CD14-positive monocyte (primary cell): ENCODE measurements at regions not wholly inside any gene's neighbourhood (a gene's known extent, or its start where the extent isn't known, plus 50 kb on each side); places are given as distances from the start of the nearest gene placed in this dataset.

ENCODE experiments used
- DNase-seq, 3 donors: peaks; one replicate each; pipeline ENCODE4 v3.0.0-alpha.2; 2011 to 2022
- H2AFZ ChIP-seq: 2 replicates; pipeline ENCODE4 v1.6.0; 2012; ENCODE audit warnings: mild to moderate bottlenecking, low read depth, low read length, inconsistent platforms; ENCODE audit not compliant: insufficient read depth, poor library complexity, severe bottlenecking
- H3K27ac ChIP-seq, 2 donors: 1 replicate in 1 of 2; 2 replicates in 1 of 2; pipeline ENCODE4 v1.5.1; 2012 to 2013; ENCODE audit warnings: low read length in 2 of 2, control low read depth in 1 of 2, inconsistent platforms in 1 of 2, low read depth in 1 of 2, mild to moderate bottlenecking in 1 of 2
- H3K27me3 ChIP-seq, 2 donors: one replicate each; pipeline versions ENCODE4 v1.6.0 to v1.6.1; 2011 to 2013; ENCODE audit warnings: low read length in 2 of 2; ENCODE audit not compliant: control insufficient read depth in 2 of 2, insufficient read depth in 2 of 2
- H3K36me3 ChIP-seq, 2 donors: replicated peaks in 1 of 2; 1 replicate in 1 of 2; 2 replicates in 1 of 2; pipeline versions ENCODE4 v1.5.1 to v1.6.1; 2012 to 2013; ENCODE audit warnings: low read length in 2 of 2, control low read depth in 1 of 2, inconsistent platforms in 1 of 2, mild to moderate bottlenecking in 1 of 2; ENCODE audit not compliant: insufficient read depth in 2 of 2, control insufficient read depth in 1 of 2
- H3K4me1 ChIP-seq, 2 donors: 1 replicate in 1 of 2; 2 replicates in 1 of 2; pipeline versions ENCODE4 v1.5.1 to v1.6.1; 2012 to 2013; ENCODE audit warnings: low read length in 2 of 2, control low read depth in 1 of 2, inconsistent platforms in 1 of 2, mild to moderate bottlenecking in 1 of 2, moderate library complexity in 1 of 2; ENCODE audit not compliant: insufficient read depth in 2 of 2, control insufficient read depth in 1 of 2
- H3K4me2 ChIP-seq: replicated peaks from 2 replicates; pipeline ENCODE3; 2012; ENCODE audit warnings: low read length, moderate library complexity, mild to moderate bottlenecking; ENCODE audit not compliant: poor library complexity, severe bottlenecking; ENCODE audit errors: extremely low read depth
- H3K4me3 ChIP-seq, 3 experiments: fragments of 200-600 bp in 1 of 3; sonication (generic) in 1 of 3; replicated peaks in 1 of 3; 1 replicate in 2 of 3; 2 replicates in 1 of 3; pipeline ENCODE4 v1.5.1; 2011 to 2013; ENCODE audit warnings: low read length in 3 of 3, mild to moderate bottlenecking in 3 of 3, control low read depth in 2 of 3, low read depth in 2 of 3, inconsistent platforms in 1 of 3, moderate library complexity in 1 of 3
- H3K79me2 ChIP-seq: 2 replicates; pipeline ENCODE4 v1.6.0; 2012; ENCODE audit warnings: mild to moderate bottlenecking, control low read depth, inconsistent platforms, low read length, moderate library complexity; ENCODE audit not compliant: insufficient read depth
- H3K9ac ChIP-seq: 2 replicates; pipeline ENCODE4 v1.6.0; 2017; ENCODE audit warnings: low read length, mild to moderate bottlenecking; ENCODE audit not compliant: insufficient read depth, poor library complexity, severe bottlenecking
- H3K9me3 ChIP-seq, 2 donors: replicated peaks in 1 of 2; 1 replicate in 1 of 2; 2 replicates in 1 of 2; pipeline versions ENCODE4 v1.5.1 to v1.6.1; 2012 to 2013; ENCODE audit warnings: low read length in 2 of 2, control low read depth in 1 of 2; ENCODE audit not compliant: control insufficient read depth in 1 of 2, insufficient read depth in 1 of 2
- H4K20me1 ChIP-seq: 2 replicates; pipeline ENCODE4 v1.6.0; 2012; ENCODE audit warnings: mild to moderate bottlenecking, low read length, control low read depth, moderate library complexity; ENCODE audit not compliant: insufficient read depth
- H3K27ac Mint-ChIP-seq, 7 donors: one replicate each; pipeline ENCODE4 v1.8.0; 2020; ENCODE audit warnings: mild to moderate bottlenecking in 7 of 7, mixed read lengths in 7 of 7, moderate library complexity in 6 of 7, inconsistent platforms in 2 of 7
- H3K27me3 Mint-ChIP-seq, 3 donors: one replicate each; pipeline ENCODE4 v1.8.0; 2021 to 2022; ENCODE audit warnings: low read depth in 3 of 3, mild to moderate bottlenecking in 3 of 3, mixed read lengths in 3 of 3, moderate library complexity in 3 of 3, inconsistent platforms in 1 of 3
- H3K36me3 Mint-ChIP-seq, 2 donors: one replicate each; pipeline ENCODE4 v1.8.0; 2020; ENCODE audit warnings: mixed read lengths in 2 of 2, inconsistent platforms in 1 of 2, mild to moderate bottlenecking in 1 of 2
- H3K4me1 Mint-ChIP-seq: one replicate; pipeline ENCODE4 v1.8.0; 2020; ENCODE audit warnings: mild to moderate bottlenecking, mixed read lengths
- H3K4me3 Mint-ChIP-seq, 2 donors: one replicate each; pipeline ENCODE4 v1.8.0; 2020; ENCODE audit warnings: mild to moderate bottlenecking in 2 of 2, mixed read lengths in 2 of 2, moderate library complexity in 1 of 2
- H3K9me3 Mint-ChIP-seq, 7 donors: one replicate each; pipeline ENCODE4 v1.8.0; 2020 to 2022; ENCODE audit warnings: mixed read lengths in 7 of 7, mild to moderate bottlenecking in 6 of 7, moderate library complexity in 6 of 7, inconsistent platforms in 2 of 7
- CTCF ChIP-seq: fragments of 200-600 bp; IDR thresholded peaks from one replicate; pipeline ENCODE4 v1.8.0; 2022; ENCODE audit warnings: antibody characterized with exemption, mild to moderate bottlenecking
- WGBS: methylation state at CpG from one replicate; pipeline ENCODE4 v1.1.5; 2013; ENCODE audit warnings: missing lambda C conversion rate; ENCODE audit not compliant: insufficient coverage; 5-methylcytosine and 5-hydroxymethylcytosine counted together
- intact Hi-C, 2 donors: fragments of 100-400 bp; cut with micrococcal nuclease; formaldehyde crosslinking; loops; one replicate each; pipeline versions ENCODE4 v1.15.0 to v1.15.1; 2023

- peaks cover 8 to 37% (median 23%) of the 10 kb centered on the region in 7 donors for H3K9me3 Mint-ChIP-seq
- Histone ChIP-seq H4K20me1 (peaks cover 84% of the 10 kb centered on the region), H3K27ac (no peak overlapping the region), H3K4me2 (no peak overlapping the region), H3K4me3 (no peak overlapping the region), H3K79me2 (peaks cover 21% of the 10 kb centered on the region), H3K4me1 (no peaks in the 10 kb centered on the region), H3K36me3 (no peaks in the 10 kb centered on the region), H3K9me3 (peaks cover 0 to 14% of the 10 kb centered on the region in 2 donors), H2AFZ (no peak overlapping the region), H3K27me3 (no peaks in the 10 kb centered on the region), H3K9ac (no peak overlapping the region)
- 100% methylated on average over 2 of the region's 3 CpGs for WGBS
- intact Hi-C loops = no loop called here
- peak overlapping the region in 2 of 7 donors; percentile 3 to 17 for H3K27ac Mint-ChIP-seq
- H3K4me3 Mint-ChIP-seq = no peak overlapping the region
- peaks cover 11% of the 10 kb centered on the region for H3K4me1 Mint-ChIP-seq
- no peak for DNase-seq
- peaks cover 11 to 12% of the 10 kb centered on the region in 2 donors for H3K36me3 Mint-ChIP-seq
- no peak for TF ChIP-seq CTCF
- H3K27me3 Mint-ChIP-seq = no peaks in the 10 kb centered on the region
These were observed 150.5 kb downstream of the ZNF330 start for GRCh38 chr4:141371206-141371605.

- H3K4me3 ChIP-seq = no peak overlapping the region
- peak overlapping the region in 1 of 7 donors; percentile 60 for H3K27ac Mint-ChIP-seq
- peaks cover 21 to 31% (median 23%) of the 10 kb centered on the region in 7 donors for H3K9me3 Mint-ChIP-seq
- H2AFZ ChIP-seq = no peak overlapping the region
- peaks cover 21% of the 10 kb centered on the region for H3K79me2 ChIP-seq
- no peak for DNase-seq
- H3K4me1 Mint-ChIP-seq = peaks cover 6% of the 10 kb centered on the region
- no peak for TF ChIP-seq CTCF
- no peaks in the 10 kb centered on the region for H3K27me3 Mint-ChIP-seq
- H3K27me3 ChIP-seq = no peaks in the 10 kb centered on the region
- H3K36me3 Mint-ChIP-seq = peaks cover 21 to 27% of the 10 kb centered on the region in 2 donors
- no peaks in the 10 kb centered on the region for H3K36me3 ChIP-seq
- H4K20me1 ChIP-seq = peaks cover 66% of the 10 kb centered on the region
- intact Hi-C loops = no loop called here
- H3K4me1 ChIP-seq = no peaks in the 10 kb centered on the region
- no peak overlapping the region for H3K27ac ChIP-seq
- WGBS = 100% methylated on average over 1 of the region's 2 CpGs
- no peak overlapping the region for H3K4me3 Mint-ChIP-seq
- H3K9ac ChIP-seq = no peak overlapping the region
- peaks cover 0 to 15% of the 10 kb centered on the region in 2 donors for H3K9me3 ChIP-seq
- H3K4me2 ChIP-seq = no peak overlapping the region
These were observed 155.2 kb downstream of the ZNF330 start for GRCh38 chr4:141375855-141376254.
